GM10248 (cell line): ENCODE measurements at regions not wholly inside any gene's neighbourhood (a gene's known extent, or its start where the extent isn't known, plus 50 kb on each side); places are given as distances from the start of the nearest gene placed in this dataset.

ENCODE experiments used
- CTCF ChIA-PET: fragments of 300-600 bp; sonication (Branson Sonifier 250); formaldehyde crosslinking; extraction: SDS; loops from one replicate; lab custom pipeline; 2021; ENCODE audit warnings: antibody characterized with exemption; lab: Yijun Ruan, JAX
- POLR2A ChIA-PET: fragments of 350-650 bp; sonication (Branson Sonifier 250); formaldehyde crosslinking; extraction: SDS; loops from one replicate; lab custom pipeline; 2020; ENCODE audit warnings: antibody characterized with exemption; lab: Yijun Ruan, JAX
- DNase-seq: peaks from one replicate; pipeline ENCODE4 v3.0.0; 2012; ENCODE audit errors: extremely low spot score
- CTCF ChIP-seq: IDR thresholded peaks from 2 replicates; pipeline ENCODE4 v1.5.1; 2012; ENCODE audit warnings: mild to moderate bottlenecking, low read depth; ENCODE audit errors: extremely low read depth, missing control alignments, control extremely low read depth

DNA sequence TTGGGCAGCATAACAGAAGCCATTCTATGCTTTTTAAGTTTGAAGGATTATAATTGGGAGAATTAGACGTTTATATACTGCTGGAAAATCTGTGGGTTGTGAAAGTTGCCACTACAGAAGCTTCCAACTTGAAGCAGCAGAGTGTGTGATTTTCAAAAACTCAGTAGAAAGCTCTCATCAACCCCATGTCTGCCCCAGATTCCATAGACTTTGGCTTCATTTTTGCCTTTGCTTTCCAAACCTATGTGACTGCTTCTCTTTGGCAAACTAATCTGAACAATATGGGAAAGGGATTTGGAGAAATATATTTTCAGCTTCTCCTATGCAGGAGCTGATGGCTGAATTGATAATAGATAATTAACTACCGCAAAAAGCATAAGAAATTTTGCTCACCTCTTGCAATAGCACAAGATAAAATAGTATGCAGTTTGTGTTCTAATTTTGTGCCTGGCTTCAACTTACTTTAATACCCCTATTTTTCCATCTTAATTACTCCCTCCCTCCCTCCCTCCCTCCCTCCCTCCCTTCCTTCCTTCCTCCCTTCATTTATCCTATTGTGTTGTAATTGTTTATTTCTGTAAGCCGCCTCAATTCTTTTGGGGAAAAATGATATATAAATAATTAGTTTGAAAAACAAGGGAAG, 214.1 kb upstream of the HS3ST5 start:
- CTCF ChIA-PET: interaction anchor here (0.7 kb wide), 1 partner anchor 17 kb away, joined by 3 read pairs; no protein-coding TSS in a partner anchor
- POLR2A ChIA-PET: no interaction called here
- DNase-seq: no peak
- TF ChIP-seq CTCF: no peak

DNA sequence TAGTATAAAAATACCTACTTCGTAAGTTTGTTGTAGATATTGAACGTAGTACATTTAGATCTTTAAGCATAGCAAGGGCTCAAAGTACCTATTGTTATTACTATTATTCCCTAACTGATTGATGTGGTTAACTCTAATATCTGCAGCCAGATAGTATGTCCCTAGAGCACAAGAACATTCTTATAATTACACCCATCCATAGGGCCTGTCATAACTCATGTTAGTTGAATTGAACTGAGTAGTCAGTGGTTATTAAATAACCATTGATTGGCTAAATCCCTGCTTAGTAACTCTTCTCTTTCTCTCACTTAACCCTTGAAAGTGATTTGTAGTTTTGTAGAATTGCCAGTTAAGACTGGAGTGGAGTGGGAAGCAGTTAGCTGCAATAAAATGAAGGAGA, 207.5 kb upstream of the HS3ST5 start:
- POLR2A ChIA-PET: no interaction called here
- TF ChIP-seq CTCF: no peak
- no peak for DNase-seq
- CTCF ChIA-PET: interaction anchor here (2.1 kb wide), 1 partner anchor 10 kb away, joined by 7 read pairs; no protein-coding TSS in a partner anchor

- CTCF ChIA-PET: no interaction called here
- POLR2A ChIA-PET: no interaction called here
Measured at GRCh38 chr6:114543696-114544095, 200.9 kb upstream of the HS3ST5 start.

GRCh38 chr6:114541794-114542193, 199.0 kb upstream of the HS3ST5 start:
- POLR2A ChIA-PET: no interaction called here
- CTCF ChIA-PET: interaction anchor here (1.1 kb wide), 1 partner anchor 13 kb away, joined by 3 read pairs; no protein-coding TSS in a partner anchor
- no peak for DNase-seq
- no peak for TF ChIP-seq CTCF

More at GRCh38 chr6:114543696-114544095, 200.9 kb upstream of the HS3ST5 start:
- no peak for DNase-seq
- no peak for TF ChIP-seq CTCF

DNA sequence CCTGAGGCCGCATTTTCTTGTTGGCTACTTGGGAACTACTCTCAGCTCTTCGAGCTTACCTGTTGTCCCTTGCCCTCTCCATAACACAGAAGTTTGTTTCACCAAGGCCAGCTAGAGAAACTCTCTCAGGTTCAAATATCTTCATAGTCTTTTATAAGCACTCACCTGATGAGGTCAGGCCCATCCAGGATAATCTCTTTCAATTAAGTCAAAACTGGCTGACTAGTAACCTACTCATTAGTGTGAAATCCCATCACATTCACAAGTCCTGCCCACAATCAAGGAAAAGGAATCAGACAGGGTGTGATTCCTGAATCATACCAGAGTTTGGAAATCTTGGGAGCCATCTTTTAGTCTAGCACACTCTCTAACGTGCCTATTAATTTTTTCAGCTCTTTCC, 195.2 kb upstream of the HS3ST5 start:
- ChIA-PET POLR2A (no interaction called here), CTCF (interaction anchor here (1.4 kb wide), 1 partner anchor 9 kb away, joined by 5 read pairs; no protein-coding TSS in a partner anchor)
- no peak for TF ChIP-seq CTCF
- no peak for DNase-seq

DNA sequence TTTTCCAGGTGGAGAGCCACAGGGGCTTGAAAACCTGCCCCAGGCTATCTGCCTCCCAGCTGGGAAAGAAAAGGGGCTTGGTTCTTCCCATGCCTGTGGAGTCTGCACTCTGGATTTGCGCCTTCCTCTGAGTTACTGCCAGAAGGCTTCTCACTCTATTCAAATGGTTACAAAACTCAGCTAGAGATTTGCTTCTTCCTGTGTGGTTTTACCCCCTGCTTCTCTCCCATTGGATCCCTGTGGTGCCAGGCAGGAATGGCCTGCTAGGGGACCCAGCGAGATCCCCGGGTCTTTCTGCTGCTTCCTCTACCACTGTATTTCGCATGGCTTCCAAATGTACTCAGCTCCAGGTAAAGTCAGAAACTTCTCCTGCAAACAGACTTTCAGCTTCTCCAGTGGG, 192.0 kb upstream of the HS3ST5 start:
- CTCF ChIA-PET: interaction anchor here (0.7 kb wide), 1 partner anchor 54 kb away, joined by 3 read pairs; no protein-coding TSS in a partner anchor
- no peak for DNase-seq
- TF ChIP-seq CTCF: no peak
- POLR2A ChIA-PET: no interaction called here

DNA sequence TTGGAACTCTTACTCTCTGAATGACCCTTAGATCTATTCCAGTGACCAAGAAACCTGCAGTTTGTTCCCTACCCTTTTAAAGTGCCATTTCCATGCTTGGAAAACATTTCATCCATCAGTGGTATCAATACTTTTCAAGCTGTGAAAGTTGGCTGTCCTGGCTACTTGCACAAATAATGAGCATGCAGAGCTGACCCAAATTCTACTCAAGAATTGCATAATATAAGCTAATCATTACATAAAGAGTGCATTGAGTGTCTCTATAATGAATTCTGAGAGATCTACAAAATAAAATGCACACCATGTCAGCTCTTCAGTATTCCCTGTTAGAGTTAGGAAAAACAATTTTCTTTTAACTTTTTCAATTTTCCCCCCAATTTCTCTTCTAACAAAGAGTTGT, 181.3 kb upstream of the HS3ST5 start:
- no peak for TF ChIP-seq CTCF
- POLR2A ChIA-PET: no interaction called here
- DNase-seq: no peak
- CTCF ChIA-PET: no interaction called here
